H9 (cell line): ENCODE measurements at regions not wholly inside any gene's neighbourhood (a gene's known extent, or its start where the extent isn't known, plus 50 kb on each side); places are given as distances from the start of the nearest gene placed in this dataset.

Experiments used
- DNase-seq: peaks from one replicate; pipeline ENCODE4 v3.0.0-alpha.2; 2017
- H2AFZ ChIP-seq: one replicate; pipeline ENCODE4 v1.6.1; 2013; ENCODE audit warnings: mild to moderate bottlenecking, low read length, control low read depth, moderate library complexity
- H2AK5ac ChIP-seq: 2 replicates; pipeline ENCODE4 v1.6.1; 2013; ENCODE audit warnings: low read length, control low read depth, mixed read lengths; ENCODE audit not compliant: insufficient read length
- H2BK120ac ChIP-seq: one replicate; pipeline ENCODE4 v1.6.1; 2013; ENCODE audit warnings: low read depth, mild to moderate bottlenecking, low read length, control low read depth, inconsistent platforms; ENCODE audit not compliant: poor library complexity, severe bottlenecking
- H2BK12ac ChIP-seq: 2 replicates; pipeline ENCODE4 v1.6.1; 2013; ENCODE audit warnings: low read length, control low read depth, mixed read lengths, low read depth; ENCODE audit not compliant: insufficient read length
- H2BK15ac ChIP-seq: 2 replicates; pipeline ENCODE4 v1.6.1; 2013; ENCODE audit warnings: low read depth, low read length, control low read depth
- H2BK20ac ChIP-seq: one replicate; pipeline ENCODE4 v1.6.1; 2013; ENCODE audit warnings: low read depth, mild to moderate bottlenecking, low read length, control low read depth, inconsistent platforms; ENCODE audit not compliant: poor library complexity, severe bottlenecking
- H2BK5ac ChIP-seq: 2 replicates; pipeline ENCODE4 v1.6.1; 2013; ENCODE audit warnings: low read length, control low read depth, mixed read lengths; ENCODE audit not compliant: insufficient read length
- H3K14ac ChIP-seq: 2 replicates; pipeline ENCODE4 v1.6.1; 2013; ENCODE audit warnings: low read length, control low read depth; ENCODE audit not compliant: insufficient read depth
- H3K18ac ChIP-seq: 2 replicates; pipeline ENCODE4 v1.6.1; 2013; ENCODE audit warnings: low read depth, mild to moderate bottlenecking, mixed read lengths, low read length, control low read depth; ENCODE audit not compliant: insufficient read length
- H3K23ac ChIP-seq: 2 replicates; pipeline ENCODE4 v1.6.1; 2013; ENCODE audit warnings: low read length, control low read depth, mixed read lengths, low read depth; ENCODE audit not compliant: insufficient read length
- H3K23me2 ChIP-seq: 2 replicates; pipeline ENCODE4 v1.6.1; 2013; ENCODE audit warnings: low read depth, mild to moderate bottlenecking, mixed read lengths, low read length, control low read depth; ENCODE audit not compliant: insufficient read length, poor library complexity, severe bottlenecking
- H3K27ac ChIP-seq: 2 replicates; pipeline ENCODE4 v1.5.1; 2013; ENCODE audit warnings: low read length, control low read depth, mixed read lengths, low read depth; ENCODE audit not compliant: insufficient read length
- H3K27me3 ChIP-seq: 2 replicates; pipeline ENCODE4 v1.6.1; 2013; ENCODE audit warnings: low read length, control low read depth, inconsistent platforms; ENCODE audit not compliant: insufficient read depth
- H3K4ac ChIP-seq: 2 replicates; pipeline ENCODE4 v1.6.1; 2013; ENCODE audit warnings: low read depth, mild to moderate bottlenecking, control low read depth, inconsistent platforms, low read length, moderate library complexity
- H3K4me1 ChIP-seq: 2 replicates; pipeline ENCODE4 v1.6.1; 2013; ENCODE audit warnings: low read length, control low read depth, inconsistent platforms; ENCODE audit not compliant: insufficient read depth
- H3K4me2 ChIP-seq: 2 replicates; pipeline ENCODE4 v1.6.1; 2013; ENCODE audit warnings: low read length, control low read depth, mixed read lengths; ENCODE audit not compliant: insufficient read length, insufficient read depth
- H3K56ac ChIP-seq: 2 replicates; pipeline ENCODE4 v1.6.1; 2013; ENCODE audit warnings: low read depth, mild to moderate bottlenecking, mixed read lengths, low read length, control low read depth; ENCODE audit not compliant: insufficient read length
- H3K79me1 ChIP-seq: 2 replicates; pipeline ENCODE4 v1.6.1; 2013; ENCODE audit warnings: low read depth, mild to moderate bottlenecking, moderate library complexity, low read length, control low read depth, inconsistent platforms; ENCODE audit not compliant: insufficient read depth, poor library complexity, severe bottlenecking
- H3K79me2 ChIP-seq: 2 replicates; pipeline ENCODE4 v1.6.1; 2013; ENCODE audit warnings: low read length, control low read depth, inconsistent platforms; ENCODE audit not compliant: insufficient read depth
- H3K9ac ChIP-seq: 2 replicates; pipeline ENCODE4 v1.6.1; 2013; ENCODE audit warnings: low read length, control low read depth, mixed read lengths; ENCODE audit not compliant: insufficient read length; ENCODE audit errors: extremely low read depth
- H3K9me3 ChIP-seq: one replicate; pipeline ENCODE4 v1.6.1; 2013; ENCODE audit warnings: low read depth, low read length, inconsistent platforms; ENCODE audit not compliant: control insufficient read depth
- H3T11ph ChIP-seq: one replicate; pipeline ENCODE4 v1.6.1; 2013; ENCODE audit warnings: mild to moderate bottlenecking, low read length, control low read depth, inconsistent platforms
- H4K20me1 ChIP-seq: one replicate; pipeline ENCODE4 v1.6.1; 2013; ENCODE audit not compliant: control insufficient read depth, insufficient read length, insufficient read depth
- H4K5ac ChIP-seq: 2 replicates; pipeline ENCODE4 v1.6.1; 2013; ENCODE audit warnings: low read depth, mild to moderate bottlenecking, mixed read lengths, low read length, control low read depth; ENCODE audit not compliant: insufficient read length
- H4K8ac ChIP-seq: replicated peaks from 2 replicates; pipeline ENCODE4 v1.6.1; 2013; ENCODE audit warnings: low read length, control low read depth, mixed read lengths, low read depth; ENCODE audit not compliant: insufficient read length
- H4K91ac ChIP-seq: 2 replicates; pipeline ENCODE4 v1.6.1; 2013; ENCODE audit warnings: low read depth, mild to moderate bottlenecking, moderate library complexity, mixed read lengths, low read length, control low read depth; ENCODE audit not compliant: insufficient read length
- H3K27ac Mint-ChIP-seq, 3 experiments: 2 replicates in 2 of 3; 3 replicates in 1 of 3; pipeline ENCODE4 v1.8.0; 2020 to 2021; ENCODE audit warnings: mixed read lengths in 3 of 3, mild to moderate bottlenecking in 1 of 3, moderate library complexity in 1 of 3
- H3K27me3 Mint-ChIP-seq: 2 replicates; pipeline ENCODE4 v1.8.0; 2021; ENCODE audit warnings: low read depth, mild to moderate bottlenecking, moderate library complexity, mixed read lengths
- H3K36me3 Mint-ChIP-seq, 3 experiments: 2 replicates in 2 of 3; 3 replicates in 1 of 3; pipeline ENCODE4 v1.8.0; 2020 to 2021; ENCODE audit warnings: low read depth in 3 of 3, mixed read lengths in 3 of 3; ENCODE audit not compliant: insufficient read depth in 1 of 3
- H3K4me1 Mint-ChIP-seq, 2 experiments: 2 replicates each; pipeline ENCODE4 v1.8.0; 2020; ENCODE audit warnings: mixed read lengths in 2 of 2
- H3K4me3 Mint-ChIP-seq, 2 experiments: 2 replicates in 1 of 2; 3 replicates in 1 of 2; pipeline ENCODE4 v1.8.0; 2020 to 2021; ENCODE audit warnings: mild to moderate bottlenecking in 2 of 2, mixed read lengths in 2 of 2, moderate library complexity in 1 of 2
- H3K9me3 Mint-ChIP-seq, 2 experiments: 2 replicates in 1 of 2; 3 replicates in 1 of 2; pipeline ENCODE4 v1.8.0; 2020; ENCODE audit warnings: mild to moderate bottlenecking in 2 of 2, mixed read lengths in 2 of 2, moderate library complexity in 1 of 2
- CTCF ChIP-seq: fragments of 200-600 bp; sonication (generic); conservative IDR thresholded peaks from 3 replicates; pipeline ENCODE4 v1.8.0; 2021; ENCODE audit warnings: antibody characterized with exemption, mild to moderate bottlenecking
- WGBS: extraction: QIAGEN DNeasy Blood & Tissue Kit; methylation state at CpG from one replicate; pipeline ENCODE4 v1.1.7; 2013; ENCODE audit warnings: missing lambda C conversion rate, low lambda C conversion rate, mixed read lengths; ENCODE audit not compliant: insufficient read length; ENCODE audit errors: extremely low coverage; 5-methylcytosine and 5-hydroxymethylcytosine counted together

GRCh38 chr12:60123557-60123956 lies 527.7 kb downstream of the SLC16A7 start:
- peaks cover 32 to 33% of the 10 kb centered on the region in 2 experiments for H3K9me3 Mint-ChIP-seq
- no peak for DNase-seq

More at GRCh38 chr12:60123557-60123956, 527.7 kb downstream of the SLC16A7 start:
- Histone ChIP-seq H3K9ac (no peak overlapping the region), H3K79me1 (no peaks in the 10 kb centered on the region), H2AK5ac (no peak overlapping the region), H2BK5ac (no peak overlapping the region), H4K20me1 (no peaks in the 10 kb centered on the region), H2BK12ac (no peak overlapping the region), H3K4me2 (no peak overlapping the region), H4K91ac (no peak overlapping the region), H3K4ac (no peak overlapping the region), H4K8ac (no peak overlapping the region), H3K23ac (no peak overlapping the region), H3T11ph (no peak overlapping the region), H3K4me1 (no peaks in the 10 kb centered on the region), H2BK20ac (no peak overlapping the region), H3K14ac (no peak overlapping the region), H2BK120ac (no peak overlapping the region), H3K18ac (no peak overlapping the region), H3K9me3 (peaks cover 12% of the 10 kb centered on the region), H2BK15ac (no peak overlapping the region), H3K27me3 (no peaks in the 10 kb centered on the region), H3K79me2 (no peaks in the 10 kb centered on the region), H3K23me2 (no peaks in the 10 kb centered on the region), H3K56ac (no peak overlapping the region), H3K27ac (no peak overlapping the region), H2AFZ (no peak overlapping the region), H4K5ac (no peak overlapping the region)
- no CpG with 5 or more reads among the region's 1 CpG for WGBS
- H3K36me3 Mint-ChIP-seq: peaks cover 25 to 37% (median 30%) of the 10 kb centered on the region in 3 experiments
- peaks cover 0 to 4% of the 10 kb centered on the region in 2 experiments; a peak in 2 of 4 replicates for H3K4me1 Mint-ChIP-seq
- no peaks in the 10 kb centered on the region; the same call in 1 of the 2 replicates for H3K27me3 Mint-ChIP-seq
- H3K27ac Mint-ChIP-seq: no peak overlapping the region
- H3K4me3 Mint-ChIP-seq: no peak overlapping the region
- TF ChIP-seq CTCF: no peak
